ENCODE measurements at regions not wholly inside any gene's neighbourhood (a gene's known extent, or its start where the extent isn't known, plus 50 kb on each side); places are given as distances from the start of the nearest gene placed in this dataset.

- TF ChIP-seq CTCF (conservative IDR thresholded peaks at IDR 0.05) = no peak
- no peak overlapping the region for H3K27ac ChIP-seq
Observed at GRCh38 chr4:59044286-59044900, 1934.2 kb upstream of the IGFBP7 start.

GRCh38 chr4:59054086-59054485 is 1943.9 kb upstream of the IGFBP7 start:
- no peak overlapping the region for H3K27ac ChIP-seq
- TF ChIP-seq CTCF (conservative IDR thresholded peaks at IDR 0.05) = no peak

GRCh38 chr4:59057804-59058203 is 1947.6 kb upstream of the IGFBP7 start:
- H3K27ac ChIP-seq = no peak overlapping the region
- TF ChIP-seq CTCF (conservative IDR thresholded peaks at IDR 0.05) = no peak

- no peak for TF ChIP-seq CTCF (conservative IDR thresholded peaks at IDR 0.05)
Observed at GRCh38 chr4:59058543-59058942, 1948.4 kb upstream of the IGFBP7 start.

GRCh38 chr4:59060002-59060846 is 1950.0 kb upstream of the IGFBP7 start:
- no peak overlapping the region for H3K27ac ChIP-seq
- TF ChIP-seq CTCF (conservative IDR thresholded peaks at IDR 0.05) = no peak

More at GRCh38 chr4:59058543-59058942, 1948.4 kb upstream of the IGFBP7 start:
- H3K27ac ChIP-seq = no peak overlapping the region

GRCh38 chr4:59060895-59061294 is 1950.7 kb upstream of the IGFBP7 start:
- no peak for TF ChIP-seq CTCF (conservative IDR thresholded peaks at IDR 0.05)

GRCh38 chr4:59063015-59063720 is 1953.0 kb upstream of the IGFBP7 start:
- no peak for TF ChIP-seq CTCF (conservative IDR thresholded peaks at IDR 0.05)
- H3K27ac ChIP-seq = no peak overlapping the region

More at GRCh38 chr4:59060895-59061294, 1950.7 kb upstream of the IGFBP7 start:
- H3K27ac ChIP-seq = no peak overlapping the region
